ENCODE measurements at regions not wholly inside any gene's neighbourhood (a gene's known extent, or its start where the extent isn't known, plus 50 kb on each side); places are given as distances from the start of the nearest gene placed in this dataset.

- TF ChIP-seq CTCF (IDR thresholded peaks at IDR 0.05) (no peak), POLR2A (IDR thresholded peaks at IDR 0.05) (no peak)
Measured at GRCh38 chr9:120263836-120264235, 316.1 kb downstream of the CDK5RAP2 start.
